Suprapubic skin (tissue), 4 donors: ENCODE measurements at regions not wholly inside any gene's neighbourhood (a gene's known extent, or its start where the extent isn't known, plus 50 kb on each side); places are given as distances from the start of the nearest gene placed in this dataset.

Source experiments
- CTCF ChIP-seq, 2 donors: fragments of 200-600 bp in 1 of 2; fragments of 450-650 bp in 1 of 2; sonication (generic) in 1 of 2; IDR thresholded peaks; one replicate each; pipeline ENCODE4 v1.5.1; 2016 to 2019; ENCODE audit warnings: antibody characterized with exemption in 2 of 2, mild to moderate bottlenecking in 1 of 2, moderate library complexity in 1 of 2
- POLR2A ChIP-seq, 2 donors: fragments of 450-650 bp; IDR thresholded peaks; one replicate each; pipeline ENCODE4 v1.6.1; 2017; ENCODE audit warnings: antibody characterized with exemption in 2 of 2, mild to moderate bottlenecking in 2 of 2, moderate library complexity in 2 of 2
- POLR2AphosphoS5 ChIP-seq, 3 donors: sonication (generic); formaldehyde crosslinking; IDR thresholded peaks; one replicate each; pipeline ENCODE4 v1.6.1; 2017; ENCODE audit warnings: antibody characterized with exemption in 3 of 3

GRCh38 chr9:135275163-135275562 is 187.7 kb downstream of the OLFM1 start:
- no peak for TF ChIP-seq CTCF (IDR thresholded peaks at IDR 0.05)
- no peak for TF ChIP-seq POLR2A (IDR thresholded peaks at IDR 0.05)
- TF ChIP-seq POLR2AphosphoS5 (IDR thresholded peaks at IDR 0.05): no peak
